ENCODE measurements at regions not wholly inside any gene's neighbourhood (a gene's known extent, or its start where the extent isn't known, plus 50 kb on each side); places are given as distances from the start of the nearest gene placed in this dataset.

GRCh38 chr4:46196086-46196485 is 72.2 kb upstream of the GABRG1 start:
- no peak overlapping the region for H3K4me3 Mint-ChIP-seq
- Histone ChIP-seq H3K27ac (ENCODE audit: insufficient read depth, low read length, poor library complexity, severe bottlenecking) (no peak overlapping the region), H3K4me1 (ENCODE audit: control insufficient read depth, insufficient read depth, low read length, poor library complexity, severe bottlenecking) (no peaks in the 10 kb centered on the region), H3K4me3 (ENCODE audit: low read depth, low read length) (no peak overlapping the region), H3K36me3 (ENCODE audit: control insufficient read depth, insufficient read depth, low read length) (no peaks in the 10 kb centered on the region), H3K27me3 (ENCODE audit: control insufficient read depth, insufficient read depth, low read length) (no peaks in the 10 kb centered on the region), H3K9me3 (ENCODE audit: control insufficient read depth in 2 of 2, low read length in 2 of 2) (no peaks in the 10 kb centered on the region)
- no peaks in the 10 kb centered on the region for H3K4me1 Mint-ChIP-seq
- DNase-seq (no peak), ATAC-seq (ENCODE audit: low read depth in 2 of 2) (no peak)
- H3K36me3 Mint-ChIP-seq = no peaks in the 10 kb centered on the region
- H3K27ac Mint-ChIP-seq = no peak overlapping the region
- H3K9me3 Mint-ChIP-seq = peaks cover 0 to 28% (median 5%) of the 10 kb centered on the region in 7 donors
- no peaks in the 10 kb centered on the region for H3K27me3 Mint-ChIP-seq

- Histone ChIP-seq H3K4me1 (ENCODE audit: control insufficient read depth, insufficient read depth, low read length, poor library complexity, severe bottlenecking) (no peaks in the 10 kb centered on the region), H3K4me3 (ENCODE audit: low read depth, low read length) (no peak overlapping the region), H3K27me3 (ENCODE audit: control insufficient read depth, insufficient read depth, low read length) (no peaks in the 10 kb centered on the region), H3K27ac (ENCODE audit: insufficient read depth, low read length, poor library complexity, severe bottlenecking) (no peak overlapping the region), H3K9me3 (ENCODE audit: control insufficient read depth in 2 of 2, low read length in 2 of 2) (no peaks in the 10 kb centered on the region), H3K36me3 (ENCODE audit: control insufficient read depth, insufficient read depth, low read length) (no peaks in the 10 kb centered on the region)
- no peaks in the 10 kb centered on the region for H3K36me3 Mint-ChIP-seq
- H3K4me1 Mint-ChIP-seq = no peaks in the 10 kb centered on the region
- no peak for DNase-seq
- H3K27me3 Mint-ChIP-seq = no peaks in the 10 kb centered on the region
- no peak overlapping the region for H3K27ac Mint-ChIP-seq
- ATAC-seq (ENCODE audit: low read depth in 2 of 2) = no peak
- no peak overlapping the region for H3K4me3 Mint-ChIP-seq
- H3K9me3 Mint-ChIP-seq = peaks cover 1 to 29% (median 10%) of the 10 kb centered on the region in 7 donors
Observed at GRCh38 chr4:46185766-46186165, 61.9 kb upstream of the GABRG1 start.

- Histone ChIP-seq H3K27ac (ENCODE audit: insufficient read depth, low read length, poor library complexity, severe bottlenecking) (no peak overlapping the region), H3K9me3 (ENCODE audit: control insufficient read depth in 2 of 2, low read length in 2 of 2) (peaks cover 2 to 10% of the 10 kb centered on the region in 2 experiments), H3K27me3 (ENCODE audit: control insufficient read depth, insufficient read depth, low read length) (no peaks in the 10 kb centered on the region), H3K36me3 (ENCODE audit: control insufficient read depth, insufficient read depth, low read length) (no peaks in the 10 kb centered on the region), H3K4me3 (ENCODE audit: low read depth, low read length) (no peak overlapping the region), H3K4me1 (ENCODE audit: control insufficient read depth, insufficient read depth, low read length, poor library complexity, severe bottlenecking) (no peaks in the 10 kb centered on the region)
- Mint-ChIP-seq H3K4me3 (no peak overlapping the region), H3K27ac (no peak overlapping the region), H3K9me3 (peaks cover 8 to 58% (median 12%) of the 10 kb centered on the region in 7 donors), H3K36me3 (no peaks in the 10 kb centered on the region), H3K4me1 (no peaks in the 10 kb centered on the region), H3K27me3 (no peaks in the 10 kb centered on the region)
- no peak for DNase-seq
- ATAC-seq (ENCODE audit: low read depth in 2 of 2) = no peak
Observed at GRCh38 chr4:46179356-46179755, 55.5 kb upstream of the GABRG1 start.

All from CD4-positive, CD25-positive, alpha-beta regulatory T cell (primary cell).